ENCODE measurements at regions not wholly inside any gene's neighbourhood (a gene's known extent, or its start where the extent isn't known, plus 50 kb on each side); places are given as distances from the start of the nearest gene placed in this dataset.

DNA sequence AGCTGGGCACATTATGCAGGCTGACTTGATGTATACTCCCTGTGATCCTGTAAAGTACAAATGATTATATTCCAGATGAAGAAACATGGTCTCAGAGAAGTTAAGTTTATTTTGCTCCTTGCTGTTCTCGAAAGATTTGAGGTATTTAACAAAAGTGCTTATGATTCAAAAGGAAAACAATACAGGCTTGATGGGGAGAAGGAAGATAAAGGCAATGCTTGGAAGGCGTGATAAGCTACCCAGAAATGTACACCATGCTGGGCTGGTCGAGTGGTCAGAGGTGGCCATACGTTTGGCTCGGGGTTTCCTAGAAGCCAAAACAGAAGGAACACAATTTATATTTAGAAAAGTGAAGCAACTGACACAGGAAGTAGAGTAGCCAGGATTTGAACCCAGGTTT, 201.0 kb downstream of the KTN1 start:
- Mint-ChIP-seq H3K4me1 (no peaks in the 10 kb centered on the region), H3K27ac (no peak overlapping the region), H3K36me3 (ENCODE audit: low read depth) (no peaks in the 10 kb centered on the region), H3K27me3 (ENCODE audit: insufficient read depth) (no peaks in the 10 kb centered on the region), H3K9me3 (no peaks in the 10 kb centered on the region), H3K4me3 (no peak overlapping the region)
- no peaks in the 10 kb centered on the region for H3K9me3 ChIP-seq (ENCODE audit: control insufficient read depth, low read length)
- H3K36me3 ChIP-seq (ENCODE audit: control insufficient read depth, insufficient read depth, low read length), result no peaks in the 10 kb centered on the region
- H3K9ac ChIP-seq (ENCODE audit: extremely low read depth, low read length, poor library complexity, severe bottlenecking), result no peak overlapping the region
- H3K27me3 ChIP-seq (ENCODE audit: control insufficient read depth, insufficient read depth, low read length, poor library complexity, severe bottlenecking), result no peaks in the 10 kb centered on the region
- H3K27ac ChIP-seq (ENCODE audit: low read depth, low read length), result no peak overlapping the region
- no peak for DNase-seq
- no peak for TF ChIP-seq CTCF (conservative IDR thresholded peaks at IDR 0.05)
- H3K4me1 ChIP-seq (ENCODE audit: control insufficient read depth, insufficient read depth, low read length), result no peaks in the 10 kb centered on the region
- 85 to 92% methylated on average over 5 of the region's 5 CpGs for WGBS, 2 experiments (ENCODE audit: insufficient coverage in 1 of 2, insufficient read length in 1 of 2)
- no peak overlapping the region for H3K4me3 ChIP-seq (ENCODE audit: low read length)

DNA sequence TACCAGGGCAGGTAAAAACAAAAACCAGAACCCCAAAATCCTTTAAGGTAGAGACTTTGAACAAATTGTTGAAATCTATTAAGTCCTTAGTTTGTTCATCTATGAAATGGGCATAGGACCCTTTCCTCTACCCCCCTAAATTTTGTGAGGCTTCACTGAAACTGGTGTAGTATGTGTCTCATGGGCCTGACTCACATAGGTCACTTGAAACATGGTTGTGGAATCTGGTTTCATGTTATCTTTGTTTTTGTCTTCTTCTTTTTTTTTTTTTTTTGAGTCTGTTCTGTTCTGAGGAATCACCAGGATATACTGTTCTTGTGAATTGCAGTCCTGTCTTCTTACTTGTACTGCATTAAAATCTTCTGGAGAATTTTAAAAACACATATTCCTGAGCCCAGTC, 202.2 kb downstream of the KTN1 start:
- Mint-ChIP-seq H3K27ac (no peak overlapping the region), H3K27me3 (ENCODE audit: insufficient read depth) (peaks cover 1% of the 10 kb centered on the region), H3K9me3 (no peaks in the 10 kb centered on the region), H3K4me3 (no peak overlapping the region), H3K4me1 (no peaks in the 10 kb centered on the region), H3K36me3 (ENCODE audit: low read depth) (no peaks in the 10 kb centered on the region)
- no peaks in the 10 kb centered on the region for H3K36me3 ChIP-seq (ENCODE audit: control insufficient read depth, insufficient read depth, low read length)
- DNase-seq, result no peak
- no peak for TF ChIP-seq CTCF (conservative IDR thresholded peaks at IDR 0.05)
- H3K9me3 ChIP-seq (ENCODE audit: control insufficient read depth, low read length), result no peaks in the 10 kb centered on the region
- no peak overlapping the region for H3K9ac ChIP-seq (ENCODE audit: extremely low read depth, low read length, poor library complexity, severe bottlenecking)
- H3K27ac ChIP-seq (ENCODE audit: low read depth, low read length), result no peak overlapping the region
- H3K4me1 ChIP-seq (ENCODE audit: control insufficient read depth, insufficient read depth, low read length), result no peaks in the 10 kb centered on the region
- no peak overlapping the region for H3K4me3 ChIP-seq (ENCODE audit: low read length)
- no peaks in the 10 kb centered on the region for H3K27me3 ChIP-seq (ENCODE audit: control insufficient read depth, insufficient read depth, low read length, poor library complexity, severe bottlenecking)

DNA sequence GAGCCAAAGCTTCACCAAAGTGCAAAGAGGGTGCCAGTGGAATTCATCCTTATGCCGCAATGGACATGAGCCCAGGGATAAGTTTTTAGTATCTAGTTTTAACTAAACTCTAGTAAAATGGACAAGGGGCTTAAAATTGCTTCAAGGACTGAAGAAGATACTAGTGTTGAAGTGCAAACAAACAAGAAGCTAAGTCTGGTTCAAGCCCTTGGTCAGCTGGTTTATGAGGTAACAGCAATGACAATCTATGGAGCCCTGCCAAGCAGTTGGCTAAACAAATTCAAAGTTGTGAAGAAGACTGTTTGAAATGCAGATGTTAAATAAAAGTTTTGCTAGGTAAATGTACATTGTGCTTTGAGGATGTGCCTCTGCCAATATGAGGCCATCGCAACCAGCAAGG, 209.4 kb downstream of the KTN1 start:
- no peaks in the 10 kb centered on the region for H3K36me3 Mint-ChIP-seq (ENCODE audit: low read depth)
- WGBS, 2 experiments (ENCODE audit: insufficient coverage in 1 of 2, insufficient read length in 1 of 2), result 80 to 84% methylated on average over 1 of the region's 2 CpGs

More for the DNA sequence above, 209.4 kb downstream of the KTN1 start:
- Histone ChIP-seq H3K4me3 (ENCODE audit: low read length) (no peak overlapping the region), H3K9ac (ENCODE audit: extremely low read depth, low read length, poor library complexity, severe bottlenecking) (no peak overlapping the region), H3K36me3 (ENCODE audit: control insufficient read depth, insufficient read depth, low read length) (no peaks in the 10 kb centered on the region), H3K27ac (ENCODE audit: low read depth, low read length) (no peak overlapping the region), H3K9me3 (ENCODE audit: control insufficient read depth, low read length) (no peaks in the 10 kb centered on the region), H3K27me3 (ENCODE audit: control insufficient read depth, insufficient read depth, low read length, poor library complexity, severe bottlenecking) (no peaks in the 10 kb centered on the region), H3K4me1 (ENCODE audit: control insufficient read depth, insufficient read depth, low read length) (no peaks in the 10 kb centered on the region)
- no peak overlapping the region for H3K27ac Mint-ChIP-seq
- H3K4me3 Mint-ChIP-seq, result no peak overlapping the region
- no peaks in the 10 kb centered on the region for H3K4me1 Mint-ChIP-seq
- peaks cover 4% of the 10 kb centered on the region for H3K27me3 Mint-ChIP-seq (ENCODE audit: insufficient read depth)
- TF ChIP-seq CTCF (conservative IDR thresholded peaks at IDR 0.05), result no peak
- H3K9me3 Mint-ChIP-seq, result no peaks in the 10 kb centered on the region
- DNase-seq, result no peak
